GM12891 (cell line): ENCODE measurements at regions not wholly inside any gene's neighbourhood (a gene's known extent, or its start where the extent isn't known, plus 50 kb on each side); places are given as distances from the start of the nearest gene placed in this dataset.

ENCODE experiments used
- PAX5 ChIP-seq: IDR thresholded peaks from 2 replicates; pipeline ENCODE4 v1.6.1; 2011; ENCODE audit warnings: low read length, moderate library complexity, mild to moderate bottlenecking; ENCODE audit not compliant: insufficient read depth, severe bottlenecking
- POLR2A ChIP-seq: IDR thresholded peaks from 2 replicates; pipeline ENCODE4 v1.6.1; 2011; ENCODE audit warnings: low read depth, low read length, control low read depth
- POLR2AphosphoS5 ChIP-seq: IDR thresholded peaks from 2 replicates; pipeline ENCODE4 v1.6.1; 2011; ENCODE audit warnings: low read depth, low read length, control low read depth
- SPI1 ChIP-seq: IDR thresholded peaks from 2 replicates; pipeline ENCODE4 v1.6.1; 2011; ENCODE audit warnings: low read depth, low read length, control low read depth
- TAF1 ChIP-seq: IDR thresholded peaks from 2 replicates; pipeline ENCODE4 v1.6.1; 2011; ENCODE audit warnings: low read depth, low read length, control low read depth

DNA sequence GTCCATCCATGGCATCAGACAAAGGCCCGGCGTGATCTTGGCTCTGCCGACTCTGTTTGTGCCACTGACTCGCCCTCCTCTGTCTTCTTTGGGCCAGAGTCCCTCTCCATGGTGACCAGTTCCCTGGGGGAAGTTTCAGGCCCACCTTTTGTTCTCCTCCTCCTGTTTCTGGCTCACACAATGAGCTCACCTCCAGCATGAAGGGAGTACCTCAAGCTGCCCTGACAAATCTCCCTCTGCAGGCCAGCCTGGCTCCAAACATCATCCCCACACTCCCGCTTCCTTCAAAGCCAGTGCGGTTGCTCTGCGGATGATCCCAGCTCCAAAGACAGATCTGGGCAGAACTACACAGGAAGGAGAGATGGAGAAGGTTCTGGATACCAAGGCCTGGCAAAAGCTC, 576.6 kb downstream of the NPHP4 start:
- TF ChIP-seq POLR2A (no peak), TAF1 (no peak), PAX5 (no peak), SPI1 (no peak), POLR2AphosphoS5 (no peak)
